K562 (cell line): ENCODE measurements at regions not wholly inside any gene's neighbourhood (a gene's known extent, or its start where the extent isn't known, plus 50 kb on each side); places are given as distances from the start of the nearest gene placed in this dataset.

Experiments used
- CEBPZ ChIP-seq: fragments of 150-350 bp; IDR thresholded peaks from 2 replicates; pipeline ENCODE4 v1.6.1; 2014; ENCODE audit warnings: low read depth, mild to moderate bottlenecking, low read length, borderline replicate concordance
- CHAMP1 ChIP-seq: fragments of 450-650 bp; IDR thresholded peaks from 2 replicates; pipeline ENCODE4 v1.6.1; 2016; ENCODE audit warnings: mild to moderate bottlenecking
- GMEB1 ChIP-seq: fragments of 250-450 bp; sonication (Bioruptor Pico); IDR thresholded peaks from 2 replicates; pipeline ENCODE4 v1.4.0; 2020; ENCODE audit warnings: mild to moderate bottlenecking
- L3MBTL2 ChIP-seq: fragments of 450-650 bp; IDR thresholded peaks from 2 replicates; pipeline ENCODE4 v1.6.1; 2016; ENCODE audit warnings: mild to moderate bottlenecking, moderate library complexity
- NFIC ChIP-seq: fragments of 450-650 bp; IDR thresholded peaks from 2 replicates; pipeline ENCODE4 v1.6.1; 2017; ENCODE audit warnings: mild to moderate bottlenecking, inconsistent platforms
- NFXL1 ChIP-seq: fragments of 450-650 bp; formaldehyde crosslinking; IDR thresholded peaks from 2 replicates; pipeline ENCODE4 v1.4.0; 2021; ENCODE audit warnings: mild to moderate bottlenecking
- SRSF3 ChIP-seq: fragments of 200-400 bp; formaldehyde crosslinking; IDR thresholded peaks from 2 replicates; pipeline ENCODE4 v1.6.1; 2016; ENCODE audit warnings: mild to moderate bottlenecking, low read length, moderate library complexity; ENCODE audit not compliant: insufficient read depth
- TEAD4 ChIP-seq, 2 experiments: sonication (generic) in 1 of 2; formaldehyde crosslinking in 1 of 2; IDR thresholded peaks; 2 replicates each; pipeline versions ENCODE4 v1.6.1 to v1.8.0; 2012 to 2022; ENCODE audit warnings: borderline replicate concordance in 1 of 2, inconsistent platforms in 1 of 2, low read length in 1 of 2, mild to moderate bottlenecking in 1 of 2, missing genetic modification reagents in 1 of 2
- TSHZ1 ChIP-seq: fragments of 250-450 bp; sonication (Bioruptor Pico); IDR thresholded peaks from 2 replicates; pipeline ENCODE4 v1.4.0; 2020; ENCODE audit warnings: mild to moderate bottlenecking, moderate library complexity

- TF ChIP-seq TSHZ1 = no peak
- no peak for TF ChIP-seq GMEB1 (CRISPR knock-in tag)
- TF ChIP-seq NFIC = peak; percentile 94
- TF ChIP-seq CEBPZ = no peak
- TF ChIP-seq TEAD4 (IDR thresholded peaks at IDR 0.05; ENCODE audit: low read length) = peak; percentile 22; the same call in 1 of the 2 replicates
- TF ChIP-seq TEAD4 (CRISPR knock-in tag; IDR thresholded peaks at IDR 0.05; ENCODE audit: borderline replicate concordance) = no peak
- peak; percentile 39; the same call in 1 of the 2 replicates for TF ChIP-seq L3MBTL2
- TF ChIP-seq NFXL1 (CRISPR knock-in tag) = no peak
- TF ChIP-seq SRSF3 = no peak
- no peak for TF ChIP-seq CHAMP1
Measured at GRCh38 chrX:41009850-41010846, 75.1 kb upstream of the USP9X start (continued).
